HCT116 (cell line): ENCODE measurements at regions not wholly inside any gene's neighbourhood (a gene's known extent, or its start where the extent isn't known, plus 50 kb on each side); places are given as distances from the start of the nearest gene placed in this dataset.

Source experiments
- EZH2 ChIP-seq: fragments of 200-600 bp; sonication (generic); IDR thresholded peaks from 2 replicates; pipeline ENCODE4 v1.6.1; 2017; ENCODE audit warnings: antibody characterized with exemption, mixed run types
- POLR2A ChIP-seq: IDR thresholded peaks from 2 replicates; pipeline ENCODE4 v1.7.0; 2011; ENCODE audit warnings: borderline replicate concordance; ENCODE audit not compliant: insufficient read depth, insufficient read length; ENCODE audit errors: extremely low read depth
- POLR2AphosphoS5 ChIP-seq: IDR thresholded peaks from 2 replicates; pipeline ENCODE4 v1.6.1; 2011; ENCODE audit warnings: mild to moderate bottlenecking, low read depth, low read length, moderate library complexity
- TF ChIP-seq, protein P1 (sequence below), 3 experiments: fragments of 200-600 bp in 1 of 3; sonication (generic) in 1 of 3; IDR thresholded peaks in 2 of 3; conservative IDR thresholded peaks in 1 of 3; 2 replicates each; pipeline ENCODE4 v1.5.1; 2012 to 2017; ENCODE audit warnings: low read depth in 2 of 3, low read length in 2 of 3, antibody characterized with exemption in 1 of 3, borderline replicate concordance in 1 of 3, control low read depth in 1 of 3, mild to moderate bottlenecking in 1 of 3, mixed read lengths in 1 of 3, mixed run types in 1 of 3, moderate library complexity in 1 of 3; ENCODE audit not compliant: insufficient read depth in 1 of 3

DNA sequence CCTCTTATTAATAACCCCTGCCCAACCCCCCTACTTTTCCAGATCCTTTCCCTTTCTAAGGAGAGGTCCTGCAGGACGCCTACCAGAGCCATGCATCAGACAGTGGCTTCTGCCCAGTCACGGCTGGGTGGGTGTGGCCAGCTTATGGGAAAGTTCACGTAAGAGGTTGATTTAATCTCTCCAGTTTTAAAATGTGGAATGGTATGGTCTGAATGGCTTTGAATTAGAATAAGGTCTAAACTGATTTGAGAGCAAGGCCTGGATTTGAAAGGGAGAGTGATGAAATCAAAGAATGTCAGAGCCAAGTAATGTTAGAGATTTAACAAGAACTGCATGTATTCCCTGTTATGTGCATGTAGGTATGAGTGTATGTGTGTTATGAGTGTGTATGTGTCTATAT lies 275.7 kb downstream of the PAX1 start:
- no peak for TF ChIP-seq POLR2AphosphoS5
- TF ChIP-seq EZH2: no peak
- no peak for TF ChIP-seq POLR2A
- TF ChIP-seq, protein P1, sequence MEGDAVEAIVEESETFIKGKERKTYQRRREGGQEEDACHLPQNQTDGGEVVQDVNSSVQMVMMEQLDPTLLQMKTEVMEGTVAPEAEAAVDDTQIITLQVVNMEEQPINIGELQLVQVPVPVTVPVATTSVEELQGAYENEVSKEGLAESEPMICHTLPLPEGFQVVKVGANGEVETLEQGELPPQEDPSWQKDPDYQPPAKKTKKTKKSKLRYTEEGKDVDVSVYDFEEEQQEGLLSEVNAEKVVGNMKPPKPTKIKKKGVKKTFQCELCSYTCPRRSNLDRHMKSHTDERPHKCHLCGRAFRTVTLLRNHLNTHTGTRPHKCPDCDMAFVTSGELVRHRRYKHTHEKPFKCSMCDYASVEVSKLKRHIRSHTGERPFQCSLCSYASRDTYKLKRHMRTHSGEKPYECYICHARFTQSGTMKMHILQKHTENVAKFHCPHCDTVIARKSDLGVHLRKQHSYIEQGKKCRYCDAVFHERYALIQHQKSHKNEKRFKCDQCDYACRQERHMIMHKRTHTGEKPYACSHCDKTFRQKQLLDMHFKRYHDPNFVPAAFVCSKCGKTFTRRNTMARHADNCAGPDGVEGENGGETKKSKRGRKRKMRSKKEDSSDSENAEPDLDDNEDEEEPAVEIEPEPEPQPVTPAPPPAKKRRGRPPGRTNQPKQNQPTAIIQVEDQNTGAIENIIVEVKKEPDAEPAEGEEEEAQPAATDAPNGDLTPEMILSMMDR (IDR thresholded peaks at IDR 0.05 in 2 of 3, conservative IDR thresholded peaks at IDR 0.05 in 1 of 3; ENCODE audit: borderline replicate concordance in 1 of 3, insufficient read depth in 1 of 3, low read depth in 2 of 3, low read length in 2 of 3): no peak
